Erythroblast (primary cell): ENCODE measurements at regions not wholly inside any gene's neighbourhood (a gene's known extent, or its start where the extent isn't known, plus 50 kb on each side); places are given as distances from the start of the nearest gene placed in this dataset.

Source experiments
- GATA1 ChIP-seq: IDR thresholded peaks from 2 replicates; pipeline ENCODE4 v1.6.1; 2011; ENCODE audit warnings: low read depth, mild to moderate bottlenecking, control low read depth, low read length, moderate library complexity
- POLR2A ChIP-seq: IDR thresholded peaks from 2 replicates; pipeline ENCODE4 v1.6.1; 2011; ENCODE audit warnings: mild to moderate bottlenecking, low read length

- TF ChIP-seq POLR2A (no peak), GATA1 (no peak)
Observed at GRCh38 chr11:90438069-90438468, 215.2 kb upstream of the CHORDC1 start.
